ENCODE measurements at regions not wholly inside any gene's neighbourhood (a gene's known extent, or its start where the extent isn't known, plus 50 kb on each side); places are given as distances from the start of the nearest gene placed in this dataset.

- TF ChIP-seq GATA3 (IDR thresholded peaks at IDR 0.05; ENCODE audit: low read depth, low read length) (no peak), GATA2 (IDR thresholded peaks at IDR 0.05; ENCODE audit: low read depth, low read length) (no peak)
Observed at GRCh38 chr10:130924138-130924819, 387.2 kb downstream of the TCERG1L start.

All from SH-SY5Y (cell line).